Body of pancreas (tissue), 4 donors: ENCODE measurements at regions not wholly inside any gene's neighbourhood (a gene's known extent, or its start where the extent isn't known, plus 50 kb on each side); places are given as distances from the start of the nearest gene placed in this dataset.

Experiments used
- POLR2A ChIP-seq, 3 donors: fragments of 450-650 bp; IDR thresholded peaks; one replicate each; pipeline ENCODE4 v1.6.1; 2016; ENCODE audit warnings: antibody characterized with exemption in 3 of 3, mild to moderate bottlenecking in 2 of 3
- TF ChIP-seq, protein P1 (sequence below), 7 experiments: fragments of 450-650 bp in 4 of 7; fragments of 200-600 bp in 3 of 7; sonication (generic) in 3 of 7; IDR thresholded peaks; one replicate each; pipeline ENCODE4 v1.5.1; 2016 to 2019; ENCODE audit warnings: antibody characterized with exemption in 7 of 7

DNA sequence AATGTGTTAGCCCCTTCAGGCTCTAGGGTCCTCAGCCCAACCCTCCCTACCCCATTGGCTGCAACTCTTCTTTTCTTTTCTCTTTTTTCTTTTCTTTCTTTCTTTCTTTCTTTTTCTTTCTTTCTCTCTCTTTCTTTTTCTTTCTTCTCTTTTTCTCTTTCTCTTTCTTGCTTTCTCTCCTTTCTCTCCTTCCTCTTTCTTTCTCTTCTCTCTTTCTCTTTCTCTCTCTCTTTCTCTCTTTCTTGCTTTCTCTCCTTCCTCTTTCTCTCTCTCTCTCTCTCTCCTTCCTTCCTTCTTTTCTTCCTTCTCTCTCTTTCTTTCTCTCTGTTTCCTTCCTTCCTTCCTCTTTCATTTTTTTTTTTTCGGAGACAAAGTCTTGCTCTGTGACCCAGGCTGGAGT is 458.9 kb downstream of the TYW1 start:
- TF ChIP-seq, protein P1, sequence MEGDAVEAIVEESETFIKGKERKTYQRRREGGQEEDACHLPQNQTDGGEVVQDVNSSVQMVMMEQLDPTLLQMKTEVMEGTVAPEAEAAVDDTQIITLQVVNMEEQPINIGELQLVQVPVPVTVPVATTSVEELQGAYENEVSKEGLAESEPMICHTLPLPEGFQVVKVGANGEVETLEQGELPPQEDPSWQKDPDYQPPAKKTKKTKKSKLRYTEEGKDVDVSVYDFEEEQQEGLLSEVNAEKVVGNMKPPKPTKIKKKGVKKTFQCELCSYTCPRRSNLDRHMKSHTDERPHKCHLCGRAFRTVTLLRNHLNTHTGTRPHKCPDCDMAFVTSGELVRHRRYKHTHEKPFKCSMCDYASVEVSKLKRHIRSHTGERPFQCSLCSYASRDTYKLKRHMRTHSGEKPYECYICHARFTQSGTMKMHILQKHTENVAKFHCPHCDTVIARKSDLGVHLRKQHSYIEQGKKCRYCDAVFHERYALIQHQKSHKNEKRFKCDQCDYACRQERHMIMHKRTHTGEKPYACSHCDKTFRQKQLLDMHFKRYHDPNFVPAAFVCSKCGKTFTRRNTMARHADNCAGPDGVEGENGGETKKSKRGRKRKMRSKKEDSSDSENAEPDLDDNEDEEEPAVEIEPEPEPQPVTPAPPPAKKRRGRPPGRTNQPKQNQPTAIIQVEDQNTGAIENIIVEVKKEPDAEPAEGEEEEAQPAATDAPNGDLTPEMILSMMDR (IDR thresholded peaks at IDR 0.05) = no peak
- TF ChIP-seq POLR2A (IDR thresholded peaks at IDR 0.05) = no peak
